CD4-positive, alpha-beta T cell treated with Interleukin-6 for 4 hours (primary cell): ENCODE measurements at regions not wholly inside any gene's neighbourhood (a gene's known extent, or its start where the extent isn't known, plus 50 kb on each side); places are given as distances from the start of the nearest gene placed in this dataset.

ENCODE experiments used
- DNase-seq: peaks from one replicate; pipeline ENCODE4 v3.0.0-alpha.2; 2020; ENCODE audit warnings: mixed read lengths

DNA sequence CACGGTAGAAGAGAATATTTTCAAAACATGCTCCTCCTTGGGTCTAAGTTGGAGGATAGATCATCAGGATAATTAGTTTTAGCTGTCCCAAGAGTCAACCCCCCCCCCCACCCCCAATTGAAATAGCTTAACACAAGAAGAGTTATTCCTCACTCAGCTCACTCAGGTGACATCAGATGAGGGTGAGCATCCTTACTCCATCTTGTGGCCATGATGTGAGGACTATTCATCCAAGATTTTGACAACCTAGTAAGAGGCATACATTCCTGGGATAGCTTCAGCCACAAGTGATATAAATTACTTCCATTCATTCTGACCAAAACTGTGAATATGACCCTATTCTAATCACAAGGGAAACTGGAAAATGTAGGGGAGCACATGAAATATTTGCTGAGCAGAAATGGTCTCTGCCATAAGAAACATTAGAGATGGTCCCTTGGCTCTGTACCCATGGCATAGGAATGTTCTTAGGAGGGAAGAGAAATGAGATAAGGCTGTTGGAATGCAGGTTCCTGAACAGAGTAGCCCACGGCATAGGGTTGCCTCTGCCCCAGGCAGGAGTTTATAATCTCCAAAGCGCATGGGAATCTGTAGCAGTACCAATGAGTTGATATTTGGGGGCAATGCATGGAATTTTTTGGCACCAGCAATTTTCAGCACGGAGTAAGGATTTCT lies 257.2 kb downstream of the CYRIA start:
- no peak for DNase-seq

GRCh38 chr2:16407358-16407757 lies 258.3 kb downstream of the CYRIA start:
- DNase-seq = no peak

DNA sequence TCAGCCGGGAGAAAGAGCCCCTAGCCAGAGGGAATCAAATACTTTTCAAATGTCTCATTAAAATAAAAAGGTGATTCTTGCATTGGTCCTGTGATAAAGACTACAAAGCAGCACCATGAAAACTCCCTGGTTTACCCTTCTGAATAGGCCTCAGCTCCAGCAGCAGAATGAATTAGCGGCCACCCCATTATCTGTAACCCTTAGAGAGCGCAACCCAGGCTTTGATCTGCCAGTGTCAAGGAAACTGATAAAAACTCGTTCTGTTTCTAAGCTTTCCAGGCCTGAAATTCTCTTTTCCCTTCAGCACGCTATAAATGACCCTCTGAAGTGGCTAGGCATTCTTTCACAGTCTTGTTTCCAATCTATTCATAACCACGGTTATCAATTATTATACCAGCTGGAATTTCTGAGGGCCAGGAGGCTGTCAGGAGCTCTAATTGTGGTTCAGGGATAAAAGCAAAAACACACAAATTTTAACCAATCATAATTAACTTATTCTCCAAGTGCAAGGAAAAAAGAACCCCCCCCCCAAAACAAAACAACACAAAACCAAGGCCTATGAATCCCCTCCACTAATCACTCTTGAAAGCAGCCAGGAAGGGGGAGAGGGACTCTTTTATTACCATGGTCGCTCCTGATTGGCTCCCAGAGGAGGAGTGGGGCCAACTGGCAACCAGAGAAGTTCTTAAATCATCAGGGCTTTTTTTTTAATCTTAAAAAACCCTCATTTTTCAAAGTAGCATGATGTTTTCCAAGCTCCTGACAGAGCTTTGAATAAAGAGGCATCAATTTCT lies 258.9 kb downstream of the CYRIA start:
- DNase-seq = no peak

- no peak for DNase-seq
Measured at GRCh38 chr2:16405551-16405950, 260.1 kb downstream of the CYRIA start.

- DNase-seq = no peak
Measured at GRCh38 chr2:16404551-16405300, 260.9 kb downstream of the CYRIA start.

DNA sequence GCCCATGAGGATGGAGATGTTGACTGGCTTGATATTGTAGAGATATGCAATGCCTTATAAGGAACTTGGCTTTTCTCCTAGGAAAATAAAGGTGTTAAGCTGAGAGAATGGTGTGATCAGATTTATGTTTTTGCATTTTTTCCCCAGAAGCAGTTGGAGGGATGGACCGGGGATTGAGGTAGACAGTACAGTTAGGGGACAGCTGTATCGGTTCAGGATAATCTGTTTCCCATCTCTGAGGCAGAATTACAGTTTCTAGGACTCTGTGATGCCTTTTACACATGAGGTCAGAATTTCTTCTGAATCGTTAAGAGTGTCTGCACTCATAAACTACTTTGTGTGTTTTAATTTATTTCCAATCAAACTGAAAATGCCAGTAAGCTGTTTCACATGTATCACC lies 261.5 kb downstream of the CYRIA start:
- no peak for DNase-seq

DNA sequence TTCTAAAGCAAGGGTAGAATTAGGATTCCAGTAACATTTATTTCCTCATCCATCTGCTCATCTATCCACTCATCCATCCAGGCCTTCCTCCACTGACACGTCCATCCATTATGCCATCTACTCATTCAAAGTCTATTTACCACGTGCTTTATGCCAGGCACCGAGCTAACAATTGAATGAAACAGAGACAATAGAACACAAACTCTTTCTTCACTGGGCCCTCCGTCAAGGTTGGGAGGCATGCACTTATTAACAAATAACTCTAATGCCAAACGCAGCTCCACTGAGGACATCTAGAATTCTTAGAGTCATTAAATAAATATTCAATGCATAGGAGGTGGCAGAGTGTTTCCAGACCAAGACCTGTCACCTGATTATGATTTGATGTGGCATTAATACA lies 262.7 kb downstream of the CYRIA start:
- no peak for DNase-seq

- DNase-seq = no peak
Measured at GRCh38 chr2:16401761-16402300, 263.8 kb downstream of the CYRIA start.

DNA sequence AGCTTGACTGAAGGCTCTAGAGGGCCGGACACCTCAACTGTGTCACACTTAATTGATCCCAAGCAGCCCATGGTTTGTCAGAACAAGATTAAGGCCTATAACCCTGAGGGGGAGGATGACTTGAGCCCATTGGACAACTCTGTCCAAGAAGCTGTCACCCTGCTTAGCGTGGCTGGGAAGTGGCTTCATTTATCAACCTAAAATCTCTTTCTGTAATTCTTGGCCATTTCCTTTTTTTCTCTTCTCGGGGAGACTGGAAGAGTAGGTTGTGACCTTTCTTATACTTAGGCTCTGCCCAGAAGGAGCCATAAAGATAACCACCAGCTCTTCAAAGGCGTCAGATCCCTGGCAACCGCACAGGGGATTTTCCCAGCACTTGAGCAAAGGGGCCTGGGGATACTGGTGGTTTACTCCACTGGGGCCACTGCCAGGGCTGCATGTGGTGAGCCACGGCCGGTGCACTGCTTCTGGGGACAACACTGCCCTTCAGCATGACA lies 265.5 kb downstream of the CYRIA start:
- no peak for DNase-seq

GRCh38 chr2:16398486-16399043 lies 267.1 kb downstream of the CYRIA start:
- no peak for DNase-seq

- no peak for DNase-seq
Measured at GRCh38 chr2:16397681-16398475, 267.8 kb downstream of the CYRIA start.

- no peak for DNase-seq
Measured at GRCh38 chr2:16396986-16397385, 268.6 kb downstream of the CYRIA start.

DNA sequence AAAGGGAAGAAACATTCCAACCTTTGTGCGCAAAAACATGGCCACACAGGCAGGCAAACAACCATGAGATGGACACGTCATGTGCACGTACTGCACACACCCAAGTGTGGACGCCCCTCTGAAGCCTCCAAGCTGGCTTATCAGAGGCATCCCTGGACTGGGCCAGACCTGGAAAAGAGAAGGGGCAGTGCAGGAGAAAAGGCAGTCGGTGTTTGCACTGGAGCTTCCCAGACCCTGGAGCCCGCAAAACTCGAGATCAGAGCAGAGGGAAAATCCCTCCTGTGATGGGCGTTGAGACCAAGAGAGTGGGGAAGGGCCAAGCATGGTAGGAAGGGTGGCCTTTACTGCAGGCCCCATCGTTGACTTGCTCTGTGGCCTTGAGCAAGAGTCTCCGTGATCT lies 269.5 kb downstream of the CYRIA start:
- no peak for DNase-seq

DNA sequence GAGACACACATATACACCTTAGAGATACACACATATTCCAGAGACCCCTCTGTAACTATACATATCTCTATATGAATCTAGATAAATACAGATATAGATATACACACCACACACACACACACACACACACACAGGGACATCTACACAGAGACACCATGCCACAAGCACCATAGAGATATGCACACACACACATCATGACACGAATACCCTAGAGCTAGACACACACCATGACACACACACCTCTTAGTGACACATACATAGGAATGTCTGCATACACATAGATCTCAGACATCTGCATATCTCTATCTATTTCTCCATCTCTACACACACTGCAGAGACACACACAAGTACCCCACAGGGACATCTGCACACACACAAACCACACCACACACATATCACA lies 270.0 kb downstream of the CYRIA start:
- no peak for DNase-seq

GRCh38 chr2:16394986-16395550 lies 270.6 kb downstream of the CYRIA start:
- no peak for DNase-seq

DNA sequence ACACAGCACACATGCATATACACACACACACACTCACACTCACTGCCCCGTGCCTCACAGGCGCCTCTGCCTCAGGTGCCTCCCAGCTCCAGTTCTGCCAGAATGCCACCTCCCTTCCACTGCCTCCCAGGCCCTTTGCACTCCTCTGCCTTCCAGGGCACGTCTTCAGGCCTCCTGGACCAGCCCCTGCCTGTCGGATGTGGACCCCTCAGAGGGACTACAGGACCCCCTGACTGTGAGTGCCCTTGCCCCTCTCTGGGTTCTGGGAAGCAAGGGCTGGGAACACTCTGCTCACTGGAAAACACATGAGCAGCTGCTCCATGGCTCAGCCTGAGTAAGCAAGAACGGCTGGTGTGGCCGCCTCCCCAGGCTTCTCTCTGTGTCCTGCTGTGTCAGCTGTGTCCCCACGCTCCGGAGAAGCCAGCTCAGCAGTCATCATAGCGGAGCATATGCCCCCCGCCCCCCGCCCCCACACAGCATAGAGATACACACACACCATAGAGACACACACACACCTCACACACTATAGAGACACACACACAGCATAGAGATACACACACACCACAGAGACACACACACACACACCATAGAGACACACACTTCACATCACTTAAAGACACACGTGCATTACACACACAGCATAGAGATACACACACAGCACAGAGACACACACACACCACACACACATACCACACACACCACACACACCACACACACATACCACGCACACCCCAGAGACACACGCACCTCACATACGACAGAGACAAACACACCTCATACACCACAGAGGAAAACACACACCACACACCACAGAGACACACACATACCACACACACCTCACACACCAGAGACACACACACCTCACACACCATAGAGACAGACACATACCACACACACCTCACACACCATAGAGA lies 271.3 kb downstream of the CYRIA start:
- no peak for DNase-seq

DNA sequence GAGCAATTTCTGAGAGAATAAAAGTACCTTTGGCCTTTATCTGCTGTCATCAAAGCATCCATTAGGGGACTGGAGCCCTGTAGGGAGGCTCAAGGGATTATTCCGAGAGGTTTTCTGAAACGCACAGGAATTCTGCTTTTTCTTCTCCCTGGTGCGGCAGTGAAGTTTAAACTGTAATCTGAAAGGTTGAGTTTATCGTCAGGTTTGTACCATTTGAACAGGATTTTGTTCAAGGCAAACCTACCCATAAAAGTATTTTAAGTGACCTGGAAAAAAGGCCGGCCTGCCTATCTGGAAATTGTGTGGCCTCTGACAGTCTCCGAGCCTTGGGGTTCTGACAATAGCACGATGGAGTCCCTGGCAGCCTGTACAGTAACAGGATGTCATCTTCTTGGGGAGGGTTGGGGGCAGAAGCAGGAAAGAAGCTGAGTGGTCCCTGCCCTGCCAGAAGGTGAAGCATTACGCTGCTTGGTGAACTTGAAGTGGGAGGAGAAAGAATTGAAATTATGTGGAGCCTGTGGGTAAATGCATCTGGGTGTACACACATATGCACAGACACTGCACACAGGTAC lies 272.0 kb downstream of the CYRIA start:
- DNase-seq = no peak

GRCh38 chr2:16392647-16393499 lies 272.8 kb downstream of the CYRIA start:
- no peak for DNase-seq

- no peak for DNase-seq
Measured at GRCh38 chr2:16391986-16392385, 273.6 kb downstream of the CYRIA start.
